Right ventricle myocardium superior (tissue), 1 donor: ENCODE measurements at regions not wholly inside any gene's neighbourhood (a gene's known extent, or its start where the extent isn't known, plus 50 kb on each side); places are given as distances from the start of the nearest gene placed in this dataset.
A peak's percentile ranks its signal among the peaks of the same experiment; 100 is the strongest.

Source experiments
- ATAC-seq: fragments of 200-7000 bp; cut with Tn5 transposase; one replicate; pipeline ENCODE4 v1.9.1; 2020; ENCODE audit warnings: mild to moderate bottlenecking; ENCODE audit not compliant: poor library complexity
- DNase-seq: peaks from one replicate; pipeline ENCODE4 v3.0.0-alpha.2; 2020
- intact Hi-C: fragments of 100-400 bp; cut with DNase I; formaldehyde crosslinking; loops from one replicate; pipeline ENCODE4 v1.11.2; 2022
- donor health status: DM: no; HTN: yes; CAD: no; lungs with severe emphysema.

- ATAC-seq (no peak), DNase-seq (no peak)
- intact Hi-C loops: no loop called here
Observed at GRCh38 chr11:122062763-122063162, 53.3 kb downstream of the BLID start.

DNA sequence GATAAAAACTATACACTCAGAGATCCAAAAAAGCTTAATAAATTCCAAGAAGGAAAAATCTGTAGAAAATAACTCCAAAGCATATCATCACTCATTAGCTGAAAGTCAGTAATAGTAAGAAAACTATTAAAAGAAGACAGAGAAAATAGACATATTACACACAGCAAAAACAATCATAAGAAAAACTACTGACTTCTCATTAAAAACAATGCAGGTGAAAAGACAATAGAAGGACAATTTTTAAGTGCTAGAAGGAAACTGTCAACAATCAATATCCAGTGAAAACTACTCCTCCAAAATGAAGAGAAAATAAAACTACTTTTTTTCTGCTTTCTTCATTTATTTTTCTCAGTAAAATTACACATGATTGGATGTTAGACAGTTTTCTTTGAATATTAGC is 56.5 kb downstream of the BLID start:
- intact Hi-C loops: no loop called here
- no peak for DNase-seq
- ATAC-seq: no peak

DNA sequence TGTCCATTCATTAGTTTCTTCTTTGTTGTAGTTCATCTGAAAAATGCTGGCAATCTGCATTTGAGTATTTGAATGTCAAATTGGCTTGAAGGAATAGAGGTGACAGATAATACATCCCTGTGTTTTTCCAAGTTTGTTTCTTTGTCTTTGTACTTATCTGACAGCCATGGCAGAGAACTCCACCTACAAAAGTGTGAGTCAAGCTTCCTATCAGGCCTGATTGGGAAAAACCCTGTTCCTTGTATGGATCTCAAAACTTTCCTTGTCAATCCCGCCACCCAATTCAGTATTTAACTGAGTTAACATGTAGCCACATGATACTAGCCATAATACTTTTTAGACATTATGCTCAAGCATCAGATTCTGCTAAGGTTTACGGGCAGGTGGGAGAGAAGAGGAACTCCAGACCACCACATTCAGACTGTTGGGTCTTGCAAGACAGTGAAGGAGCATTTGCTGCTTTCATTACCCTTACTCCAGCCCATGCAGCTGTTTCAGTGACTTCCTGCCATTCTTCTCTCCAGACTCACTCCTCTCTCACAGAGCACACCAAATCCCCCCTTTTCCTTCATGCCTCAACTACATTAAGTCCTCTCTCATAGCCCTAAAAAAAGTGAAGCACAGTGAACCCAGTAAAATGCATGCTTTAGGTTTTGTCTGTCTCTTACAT is 65.9 kb downstream of the BLID start:
- DNase-seq (no peak), ATAC-seq (no peak)
- intact Hi-C loops: no loop called here

DNA sequence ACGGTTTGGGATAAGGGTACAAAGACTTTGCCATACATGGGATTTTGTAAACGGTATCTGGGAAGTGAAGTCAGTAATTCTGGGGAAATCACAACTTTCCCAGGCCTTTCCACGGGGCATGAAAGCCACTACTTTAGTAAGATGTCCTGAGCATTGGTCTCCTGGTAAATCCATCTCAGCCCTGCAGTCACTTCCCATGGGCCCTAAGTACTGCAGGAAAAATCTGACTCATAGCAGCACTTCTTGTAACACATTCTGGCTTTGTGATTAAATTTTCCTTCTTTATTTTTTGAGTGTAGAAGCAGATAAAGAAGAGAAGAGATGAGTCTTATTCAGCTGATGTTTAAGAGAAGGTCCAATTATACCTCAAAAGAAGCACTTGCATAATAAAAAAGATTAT is 67.6 kb downstream of the BLID start:
- ATAC-seq (no peak), DNase-seq (no peak)
- intact Hi-C loops: no loop called here

- ATAC-seq: no peak
- DNase-seq: no peak
Observed at GRCh38 chr11:122046846-122047245, 69.2 kb downstream of the BLID start.

DNA sequence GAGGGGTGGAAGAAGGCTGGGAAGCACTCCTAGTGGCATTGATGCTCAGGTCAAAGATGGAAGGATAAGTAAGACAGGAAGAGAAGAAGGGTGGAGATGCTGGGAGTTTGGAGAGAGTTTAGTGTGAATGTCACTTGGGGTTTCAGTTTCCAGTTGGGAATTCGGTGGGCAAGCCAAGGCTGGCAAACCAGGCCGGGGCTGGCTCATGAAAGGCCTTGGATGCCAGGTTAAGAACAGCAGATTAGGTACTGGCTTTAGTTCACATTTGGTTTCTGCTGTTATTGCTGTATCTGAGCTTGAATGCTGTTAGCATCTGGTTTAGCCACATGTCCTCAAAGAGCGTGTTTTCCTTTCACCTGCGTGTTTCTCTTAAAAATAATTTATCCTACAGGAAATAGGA is 69.6 kb downstream of the BLID start:
- no peak for ATAC-seq

More at GRCh38 chr11:122046846-122047245, 69.2 kb downstream of the BLID start:
- intact Hi-C loops: no loop called here

DNA sequence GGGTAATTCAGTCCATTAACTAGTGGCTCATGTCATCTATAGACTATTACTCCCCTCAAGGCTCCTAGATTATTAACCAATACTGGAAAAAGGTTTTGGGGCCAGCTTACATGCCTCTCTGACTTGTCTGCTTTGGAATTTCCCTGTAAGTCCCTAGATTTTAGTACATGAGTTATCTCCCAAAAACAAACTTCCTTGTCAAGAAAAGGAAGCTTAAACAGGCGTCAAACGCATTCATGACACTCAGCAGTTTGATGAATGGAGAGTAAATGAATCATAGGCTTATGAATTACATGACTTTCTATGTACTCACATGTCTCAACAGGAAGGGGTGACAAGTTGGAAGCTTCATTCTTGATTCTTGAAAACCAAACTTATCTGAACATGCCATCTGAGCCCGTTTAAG is 70.8 kb downstream of the BLID start:
- intact Hi-C loops: no loop called here
- DNase-seq (no peak), ATAC-seq (no peak)

More for the DNA sequence above, 69.6 kb downstream of the BLID start:
- intact Hi-C loops: no loop called here
- DNase-seq: peak; percentile 38

- no peak for DNase-seq
- ATAC-seq: no peak
- intact Hi-C loops: no loop called here
Observed at GRCh38 chr11:122044086-122044485, 71.9 kb downstream of the BLID start.

DNA sequence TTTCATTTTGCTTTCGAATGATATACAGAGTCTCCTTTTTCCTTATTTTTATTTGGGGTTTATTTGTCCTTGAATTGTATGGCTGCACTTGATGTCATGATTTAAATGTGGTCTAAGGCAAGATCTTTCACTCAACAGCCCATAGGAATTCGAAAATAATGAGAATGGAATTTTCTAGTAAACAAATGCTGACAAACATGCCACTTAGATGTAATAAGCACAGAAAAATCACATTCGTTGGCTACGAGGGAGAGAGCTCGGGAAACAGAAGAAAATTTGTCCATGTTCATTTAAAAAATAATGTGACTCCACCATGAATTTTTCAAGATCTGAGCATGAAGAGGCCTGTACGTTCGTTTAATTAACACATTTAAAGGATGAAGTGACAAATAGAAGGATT is 73.0 kb downstream of the BLID start:
- intact Hi-C loops: no loop called here
- ATAC-seq (no peak), DNase-seq (no peak)

- intact Hi-C loops: no loop called here
- ATAC-seq: no peak
- no peak for DNase-seq
Observed at GRCh38 chr11:122040464-122040863, 75.6 kb downstream of the BLID start.

DNA sequence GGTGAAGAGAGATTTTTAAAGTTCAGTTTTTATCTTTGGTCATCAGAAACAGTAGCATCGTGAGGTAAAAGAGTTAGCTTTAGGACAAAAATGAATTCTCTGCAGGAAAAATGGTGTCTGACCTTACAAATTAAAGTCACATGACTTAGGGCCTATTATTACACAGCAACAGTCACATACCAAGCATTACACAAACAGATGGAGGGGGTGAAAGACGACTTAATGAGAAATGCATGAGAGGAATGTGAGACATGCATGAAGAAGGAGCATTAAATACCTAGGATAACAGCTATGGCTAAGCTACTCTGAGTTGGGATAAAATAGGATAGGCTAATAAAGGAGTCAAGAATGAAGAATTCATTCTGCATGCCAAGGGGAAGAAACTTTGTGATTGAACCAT is 77.5 kb downstream of the BLID start:
- DNase-seq (no peak), ATAC-seq (no peak)
- intact Hi-C loops: no loop called here

- DNase-seq (no peak), ATAC-seq (no peak)
- intact Hi-C loops: no loop called here
Observed at GRCh38 chr11:122037911-122038310, 78.1 kb downstream of the BLID start.

- ATAC-seq: no peak
- intact Hi-C loops: no loop called here
- no peak for DNase-seq
Observed at GRCh38 chr11:122036493-122036892, 79.5 kb downstream of the BLID start.

DNA sequence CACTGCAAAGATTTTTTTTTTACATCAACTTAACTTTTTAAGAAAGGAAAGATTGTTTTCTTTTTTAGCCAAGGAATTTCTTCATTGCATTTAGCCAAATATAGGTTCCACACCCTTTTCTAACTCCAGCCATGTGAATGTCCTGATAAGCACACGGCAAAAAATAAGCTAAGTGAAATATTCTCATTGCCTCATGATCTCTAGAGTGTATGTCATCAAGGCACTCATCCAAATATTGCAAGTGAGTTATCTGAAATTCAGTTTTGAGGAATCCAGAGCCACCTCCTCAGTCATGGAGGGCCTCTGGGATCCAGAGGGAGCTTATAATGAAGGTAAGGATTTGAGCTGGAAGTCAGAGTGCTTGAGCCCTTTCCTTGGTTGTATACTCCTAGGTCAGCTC is 80.0 kb downstream of the BLID start:
- DNase-seq: no peak
- intact Hi-C loops: no loop called here
- peak; percentile 54 for ATAC-seq

DNA sequence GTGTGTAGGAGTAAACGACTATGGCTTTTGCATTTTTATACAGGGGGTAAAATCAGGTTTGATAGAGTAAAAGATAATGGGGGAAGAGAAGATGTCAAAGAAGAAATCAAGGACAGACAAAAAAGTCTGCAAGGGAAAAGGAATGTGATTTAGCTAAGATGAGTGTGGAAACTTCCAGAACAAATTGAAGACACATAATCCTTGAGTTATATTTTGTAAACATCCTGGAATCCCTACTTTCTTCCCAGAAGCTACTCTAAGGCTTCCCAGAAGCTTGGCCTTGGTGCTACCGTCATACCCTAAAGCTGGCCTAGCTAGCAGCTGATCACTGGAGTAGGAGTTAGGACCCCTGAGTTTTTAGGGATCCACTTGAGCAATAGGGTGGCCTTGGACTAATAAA is 82.4 kb downstream of the BLID start:
- intact Hi-C loops: no loop called here
- no peak for DNase-seq
- ATAC-seq: no peak

- DNase-seq: peak; percentile 39
- ATAC-seq: peak; percentile 67
- intact Hi-C loops: no loop called here
Observed at GRCh38 chr11:122033193-122033592, 82.8 kb downstream of the BLID start.

DNA sequence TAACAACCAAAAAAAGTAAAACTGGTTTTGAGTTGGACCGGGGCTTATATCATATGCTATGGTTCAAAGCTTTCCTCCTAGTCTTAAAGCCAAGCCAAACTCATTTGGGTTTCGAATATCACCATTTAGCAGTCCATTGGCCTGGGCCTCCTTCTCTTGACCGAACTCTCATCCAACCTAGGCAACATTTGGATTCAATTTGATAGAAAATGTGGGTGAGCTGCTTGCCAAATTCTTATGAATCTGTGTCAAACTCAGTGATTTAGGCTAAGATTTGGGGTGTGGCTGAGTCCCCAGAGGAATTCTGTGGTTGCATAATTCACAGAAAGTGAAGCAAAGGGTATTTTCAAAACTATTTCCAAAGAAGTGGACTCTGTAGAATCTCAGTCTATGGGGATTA is 83.7 kb downstream of the BLID start:
- DNase-seq: no peak
- ATAC-seq: peak; percentile 76
- intact Hi-C loops: no loop called here

DNA sequence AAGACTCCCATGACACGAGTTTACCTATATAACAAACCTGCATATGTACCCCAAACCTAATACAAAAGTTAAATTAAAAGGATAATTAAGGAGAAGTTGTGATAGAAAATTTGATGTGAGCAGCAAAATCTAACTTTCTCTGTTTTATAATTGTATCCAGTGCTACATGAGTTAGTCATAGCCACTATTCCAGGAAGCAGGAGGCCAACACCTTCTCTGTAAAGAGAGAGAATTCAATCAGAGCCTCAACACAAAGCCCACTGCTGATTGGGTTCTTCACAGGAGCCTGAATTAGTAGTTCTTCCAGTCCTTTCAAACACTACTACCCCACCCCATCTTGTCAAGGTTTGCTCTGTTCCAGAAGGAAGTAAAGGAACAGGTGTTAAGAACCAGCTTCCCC is 84.2 kb downstream of the BLID start:
- DNase-seq (no peak), ATAC-seq (no peak)
- intact Hi-C loops: no loop called here

DNA sequence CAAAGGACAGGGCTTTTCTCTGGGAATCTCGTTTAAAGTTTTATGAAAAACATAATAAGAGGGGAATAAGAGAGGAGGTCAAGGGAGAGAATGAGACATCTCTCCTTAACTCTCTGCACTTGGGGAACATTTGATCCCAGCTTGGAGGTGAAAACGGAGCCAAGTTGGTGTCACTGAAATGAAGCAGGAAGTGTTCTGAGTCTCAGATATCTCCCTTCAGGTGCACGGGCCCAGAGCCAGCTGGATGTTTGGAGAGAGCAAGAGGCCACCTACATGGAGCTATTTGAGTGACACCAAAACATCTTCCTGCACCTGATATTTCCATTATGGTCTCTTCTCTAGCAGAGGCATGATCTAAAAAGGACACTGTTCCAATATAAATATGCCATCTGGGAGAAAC is 85.7 kb downstream of the BLID start:
- ATAC-seq (no peak), DNase-seq (no peak)
- intact Hi-C loops: no loop called here

DNA sequence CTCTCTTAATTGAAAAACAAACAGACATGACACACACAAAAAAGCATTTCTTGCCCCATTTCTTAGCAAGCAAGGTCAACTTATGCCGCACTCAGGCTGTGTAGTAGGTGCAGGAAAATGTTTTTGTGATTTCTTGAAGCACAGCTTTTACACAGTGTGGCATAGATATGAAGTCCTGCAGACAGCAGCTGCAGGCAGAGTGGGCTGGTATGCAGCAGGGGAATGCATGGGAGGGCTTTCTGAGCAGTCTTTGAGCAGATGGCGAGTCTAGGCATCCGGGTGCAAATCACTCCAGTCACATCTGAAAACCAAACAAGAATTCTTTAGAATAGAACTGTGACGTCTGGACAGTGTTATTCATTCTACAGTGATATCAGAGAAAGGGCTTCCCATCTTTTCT is 87.5 kb downstream of the BLID start:
- DNase-seq (no peak), ATAC-seq (no peak)
- intact Hi-C loops: loop anchor here (10.0 kb wide), 2 partner anchors 66 to 374 kb away; no protein-coding TSS in a partner anchor

GRCh38 chr11:122028036-122028435 is 88.0 kb downstream of the BLID start:
- no peak for ATAC-seq
- no peak for DNase-seq
- intact Hi-C loops: loop anchor here (10.0 kb wide), 2 partner anchors 67 to 373 kb away; no protein-coding TSS in a partner anchor
